Pancreas (tissue), 10 donors: ENCODE measurements at regions not wholly inside any gene's neighbourhood (a gene's known extent, or its start where the extent isn't known, plus 50 kb on each side); places are given as distances from the start of the nearest gene placed in this dataset.
"Not testable (repeated sequence)": the region's sequence is repeated elsewhere in the genome, so short reads cannot be mapped to it uniquely, and the experiment has no call there.

Experiments used
- ATAC-seq, 4 donors: fragments of 200-7000 bp; cut with Tn5 transposase; one replicate each; pipeline versions ENCODE4 v1.8.0 to v1.9.1; 2020; ENCODE audit warnings: mild to moderate bottlenecking in 4 of 4, moderate library complexity in 4 of 4
- DNase-seq, 6 donors: peaks; one replicate each; pipeline ENCODE4 v3.0.0-alpha.2; 2020
- FAIRE-seq: peaks from 2 replicates; lab custom pipeline; 2012; peaks lifted over from hg19 to GRCh38; lab: Jason Lieb, UNC
- H3K27ac ChIP-seq, 4 donors: fragments of 200-600 bp; sonication (generic); 1 replicate in 3 of 4; 2 replicates in 1 of 4; pipeline versions ENCODE4 v1.5.0 to v1.8.0; 2020
- H3K27me3 ChIP-seq, 4 donors: fragments of 200-600 bp; one replicate each; pipeline ENCODE4 v1.8.0; 2021
- H3K36me3 ChIP-seq, 3 donors: fragments of 200-600 bp; sonication (generic) in 1 of 3; one replicate each; pipeline versions ENCODE4 v1.5.0 to v1.8.0; 2020 to 2021
- H3K4me1 ChIP-seq, 3 donors: fragments of 200-600 bp; one replicate each; pipeline ENCODE4 v1.8.0; 2021
- H3K4me3 ChIP-seq, 4 donors: fragments of 200-600 bp; sonication (generic) in 2 of 4; one replicate each; pipeline versions ENCODE4 v1.5.0 to v1.8.0; 2020 to 2021
- H3K9me3 ChIP-seq, 4 donors: fragments of 200-600 bp; one replicate each; pipeline ENCODE4 v1.8.0; 2021
- CTCF ChIP-seq, 4 donors: fragments of 200-600 bp; sonication (generic) in 3 of 4; IDR thresholded peaks; one replicate each; pipeline versions ENCODE4 v1.5.0 to v1.8.0; 2021; ENCODE audit warnings: antibody characterized with exemption in 4 of 4
- WGBS, 2 donors: extraction: QIAGEN DNeasy Blood & Tissue Kit; methylation state at CpG; one replicate each; pipeline ENCODE4 v1.1.7; 2013; 5-methylcytosine and 5-hydroxymethylcytosine counted together
- intact Hi-C, 3 donors: fragments of 100-400 bp; cut with DNase I; formaldehyde crosslinking; loops; one replicate each; pipeline versions ENCODE4 v1.11.1 to v1.14.2; 2022
- donor health status: healthy with polysubstance abuse.
- donor health status: DM: no; HTN: no; CAD: no; lungs with moderate emphysema.
- donor health status: DM: no; HTN: no; CAD: no.
- donor health status: control.
- donor health status: control.
- donor health status: Bipolar disorder and iron deficiency.
- donor health status: DM: yes; HTN: yes; CAD: no.
- donor health status: DM: no; HTN: no; CAD: no.
- donor health status: DM: no; HTN: no; CAD: no.
- donor health status: DM: yes; HTN: yes; CAD: no.

- ATAC-seq: no peak
- TF ChIP-seq CTCF (IDR thresholded peaks at IDR 0.05): no peak
- H3K27ac ChIP-seq: no peak overlapping the region
- no peaks in the 10 kb centered on the region for H3K9me3 ChIP-seq
- no peaks in the 10 kb centered on the region for H3K4me1 ChIP-seq
- intact Hi-C loops: no loop called here
- no peak for DNase-seq
- no peaks in the 10 kb centered on the region for H3K27me3 ChIP-seq
- FAIRE-seq: no peak
- H3K4me3 ChIP-seq: no peak overlapping the region
- H3K36me3 ChIP-seq: no peaks in the 10 kb centered on the region
- WGBS, 2 donors: 34 to 42% methylated on average over 4 of the region's 4 CpGs
Observed at GRCh38 chr2:123451542-123451941, 573.5 kb upstream of the CNTNAP5 start.

- Histone ChIP-seq H3K27ac (no peak overlapping the region), H3K9me3 (no peaks in the 10 kb centered on the region), H3K27me3 (no peaks in the 10 kb centered on the region), H3K4me1 (no peaks in the 10 kb centered on the region), H3K36me3 (no peaks in the 10 kb centered on the region), H3K4me3 (no peak overlapping the region)
- WGBS, 2 donors: 50 to 68% methylated on average over 4 of the region's 4 CpGs
- DNase-seq (no peak), ATAC-seq (no peak), FAIRE-seq (no peak)
- no peak for TF ChIP-seq CTCF (IDR thresholded peaks at IDR 0.05)
- intact Hi-C loops: no loop called here
Observed at GRCh38 chr2:123453046-123453700, 571.9 kb upstream of the CNTNAP5 start.

- intact Hi-C loops: no loop called here
- no peak for DNase-seq
- H3K9me3 ChIP-seq: no peaks in the 10 kb centered on the region
- no peak overlapping the region for H3K4me3 ChIP-seq
- no peaks in the 10 kb centered on the region for H3K4me1 ChIP-seq
- no peak for TF ChIP-seq CTCF (IDR thresholded peaks at IDR 0.05)
- H3K27me3 ChIP-seq: no peaks in the 10 kb centered on the region
- H3K36me3 ChIP-seq: no peaks in the 10 kb centered on the region
- H3K27ac ChIP-seq: no peak overlapping the region
- 50 to 64% methylated on average over 3 of the region's 3 CpGs for WGBS, 2 donors
- no peak for ATAC-seq
- FAIRE-seq: no peak
Observed at GRCh38 chr2:123453772-123454171, 571.3 kb upstream of the CNTNAP5 start.

- H3K27me3 ChIP-seq, FAIRE-seq, H3K27ac ChIP-seq, H3K9me3 ChIP-seq, H3K4me1 ChIP-seq, H3K4me3 ChIP-seq, H3K36me3 ChIP-seq, ATAC-seq, intact Hi-C loops: not testable (repeated sequence)
- DNase-seq: peak in 2 of 6 donors; percentile 6 to 15
- WGBS, 2 donors: 71 to 80% methylated on average over 8 of the region's 8 CpGs
Observed at GRCh38 chr2:123455234-123455633, 569.9 kb upstream of the CNTNAP5 start.

- Histone ChIP-seq H3K4me1 (no peaks in the 10 kb centered on the region), H3K36me3 (no peaks in the 10 kb centered on the region), H3K27me3 (no peaks in the 10 kb centered on the region), H3K9me3 (no peaks in the 10 kb centered on the region), H3K27ac (no peak overlapping the region), H3K4me3 (no peak overlapping the region)
- DNase-seq (no peak), ATAC-seq (no peak), FAIRE-seq (no peak)
- 49 to 51% methylated on average over 2 of the region's 2 CpGs for WGBS, 2 donors
- intact Hi-C loops: no loop called here
- no peak for TF ChIP-seq CTCF (IDR thresholded peaks at IDR 0.05)
Observed at GRCh38 chr2:123456416-123456815, 568.7 kb upstream of the CNTNAP5 start.
